GM21717 (cell line): ENCODE measurements at regions not wholly inside any gene's neighbourhood (a gene's known extent, or its start where the extent isn't known, plus 50 kb on each side); places are given as distances from the start of the nearest gene placed in this dataset.

Source experiments
- ATAC-seq: cut with Tn5 transposase; IDR thresholded peaks from one replicate; pipeline ENCODE4 v1.9.1; 2021; ENCODE audit warnings: mild to moderate bottlenecking, moderate library complexity; ENCODE audit not compliant: unreplicated experiment

DNA sequence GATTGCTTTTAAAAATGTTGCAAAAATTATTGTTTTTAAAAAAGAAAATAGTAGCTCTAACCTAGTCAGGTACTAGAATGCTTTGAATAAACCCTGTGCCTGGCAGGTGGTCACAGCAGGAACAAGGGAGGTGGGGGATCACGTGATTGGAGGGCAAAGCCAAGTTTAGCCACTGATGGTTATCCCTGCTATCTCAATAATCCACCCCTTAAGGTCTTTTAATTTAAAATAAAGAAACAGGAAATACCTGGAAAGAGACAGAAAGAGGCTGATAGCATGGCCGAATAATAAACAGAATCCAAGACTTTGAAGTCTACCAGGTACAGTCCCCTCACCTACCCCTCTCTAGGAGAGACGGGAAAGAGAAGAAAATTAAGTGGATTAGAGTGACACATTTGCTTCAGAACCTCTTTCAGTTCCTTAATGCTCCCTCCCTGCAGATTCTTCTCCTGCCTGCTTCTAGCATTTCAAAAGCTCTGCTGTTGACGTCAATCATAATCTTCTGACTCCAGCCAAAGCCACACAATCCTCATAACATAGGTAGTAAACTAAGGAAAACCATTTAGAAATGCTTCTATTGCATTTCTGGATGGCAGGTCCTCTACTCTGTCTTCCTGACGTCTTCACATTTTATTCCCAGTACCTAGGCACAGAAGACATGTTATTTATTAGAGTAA lies 303.4 kb upstream of the MME start:
- ATAC-seq, result no peak

DNA sequence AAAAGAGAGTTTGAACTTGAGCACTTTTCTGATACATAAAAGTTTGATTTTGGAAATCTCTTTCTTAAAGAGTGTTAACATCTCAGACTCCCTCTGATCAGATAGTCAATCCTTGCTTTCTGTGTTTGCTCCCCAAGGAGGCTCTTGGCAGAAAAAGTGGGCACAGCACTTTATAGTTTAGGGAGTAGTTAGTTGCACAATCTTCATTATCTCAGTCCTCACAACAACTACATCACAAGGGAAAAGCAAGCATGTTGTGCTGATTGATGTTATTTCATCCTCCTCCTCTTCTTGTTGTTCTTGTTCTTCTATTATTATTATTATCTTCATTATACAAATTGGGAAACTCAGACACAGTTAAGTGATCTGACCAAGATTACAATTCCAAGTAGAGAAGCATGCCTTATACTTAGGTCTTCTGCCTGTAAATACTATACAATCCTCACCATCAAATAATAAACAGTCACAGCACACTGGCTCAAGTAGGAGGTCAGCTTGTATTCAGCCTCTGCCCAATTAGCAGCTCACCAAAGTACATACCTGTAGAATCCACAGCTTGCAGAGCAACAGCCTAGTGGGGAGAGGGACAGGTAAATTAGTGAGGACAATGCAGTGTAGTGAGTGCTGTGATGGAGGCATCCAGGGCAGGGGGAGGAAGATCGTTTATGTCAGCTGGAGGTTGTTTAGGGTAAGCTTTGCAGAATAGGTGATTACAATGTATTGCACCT lies 304.1 kb upstream of the MME start:
- no peak for ATAC-seq

DNA sequence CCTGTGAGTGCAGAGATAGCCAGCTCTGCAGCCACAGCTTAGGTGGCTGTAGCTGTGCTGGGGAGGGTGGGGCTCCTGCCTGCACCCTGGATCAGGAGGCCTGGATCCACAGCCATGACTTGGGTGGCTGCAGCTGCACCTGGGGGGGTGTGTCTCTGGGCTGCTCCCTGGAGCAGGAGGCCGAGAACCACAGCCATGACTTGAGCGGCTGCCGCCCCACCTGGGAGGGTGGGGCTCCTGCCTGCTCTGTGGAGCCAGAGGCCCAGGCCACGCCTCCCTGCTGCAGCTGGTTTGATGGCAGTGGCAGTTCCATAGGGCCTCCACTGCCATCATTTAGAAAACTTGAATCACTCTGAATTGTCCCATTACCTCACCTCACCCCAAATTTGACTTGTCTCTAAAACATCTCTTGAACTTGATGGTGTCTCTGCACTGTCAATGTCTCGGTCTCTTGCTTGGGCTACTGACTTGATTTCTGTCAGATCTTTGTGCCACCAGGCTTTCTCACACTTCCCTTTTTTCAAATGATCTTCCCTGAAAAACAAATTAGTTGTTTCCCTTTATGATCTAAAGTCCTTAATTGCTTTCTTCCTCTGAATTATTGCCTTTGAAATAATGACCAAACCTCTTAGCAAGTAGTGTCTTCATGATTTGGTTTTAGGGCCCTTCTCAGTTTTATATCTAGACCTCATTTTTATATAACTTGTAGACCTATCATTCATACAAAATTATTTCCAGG lies 313.2 kb upstream of the MME start:
- ATAC-seq, result no peak

DNA sequence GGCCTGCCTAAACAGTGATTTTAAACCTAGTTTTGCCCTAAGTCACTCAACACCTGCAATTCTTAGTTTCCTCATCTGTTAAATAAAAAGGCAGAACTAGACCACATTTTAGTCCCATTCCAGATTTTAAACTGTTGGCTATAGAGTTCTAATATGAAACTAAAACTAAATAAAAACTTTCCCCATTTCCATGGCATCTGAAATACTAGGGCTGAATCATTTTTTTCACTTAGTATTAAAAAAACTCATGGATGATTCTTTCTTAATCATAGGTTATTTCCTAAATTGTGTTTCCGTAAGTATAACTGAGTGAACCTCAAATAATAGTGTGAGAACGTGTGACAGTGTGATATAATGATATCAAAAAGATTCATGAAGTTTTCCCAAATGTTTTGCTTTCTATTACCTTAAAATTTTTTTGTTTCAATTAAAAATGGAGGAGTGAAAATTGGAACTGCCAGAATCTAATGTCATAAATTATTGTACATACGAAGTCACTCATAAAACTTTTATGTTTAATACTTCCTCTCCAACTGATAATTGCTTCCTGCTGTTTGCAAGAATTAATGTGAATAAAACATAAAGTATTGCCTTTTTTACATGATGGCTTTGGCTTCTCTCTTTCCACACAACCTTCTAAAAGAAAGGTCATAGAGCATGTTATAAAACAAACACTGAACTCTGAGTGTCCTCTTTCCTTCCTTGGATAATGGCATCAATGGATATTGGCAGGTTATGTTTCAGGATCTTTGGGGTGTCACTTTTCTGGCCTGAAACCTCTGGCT lies 315.1 kb upstream of the MME start:
- ATAC-seq, result no peak

DNA sequence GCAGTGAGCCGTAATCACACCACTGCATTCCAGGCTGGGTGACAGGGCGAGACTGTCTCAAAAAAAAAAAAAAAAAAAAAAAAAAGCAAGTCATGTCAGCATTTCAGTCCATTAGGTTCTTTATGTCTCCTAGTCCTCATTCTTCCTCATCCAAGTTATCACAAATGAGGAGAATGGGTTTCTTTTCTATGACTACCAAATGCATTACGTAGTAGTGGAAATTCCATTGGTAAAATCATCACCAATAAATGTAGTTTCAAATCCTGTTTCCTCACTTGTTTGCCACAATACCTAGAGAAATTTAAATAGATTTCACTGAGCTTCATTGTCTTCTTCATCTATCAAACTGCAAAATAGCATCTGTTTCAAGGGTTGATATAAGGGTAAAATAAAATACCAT lies 317.6 kb upstream of the MME start:
- no peak for ATAC-seq

DNA sequence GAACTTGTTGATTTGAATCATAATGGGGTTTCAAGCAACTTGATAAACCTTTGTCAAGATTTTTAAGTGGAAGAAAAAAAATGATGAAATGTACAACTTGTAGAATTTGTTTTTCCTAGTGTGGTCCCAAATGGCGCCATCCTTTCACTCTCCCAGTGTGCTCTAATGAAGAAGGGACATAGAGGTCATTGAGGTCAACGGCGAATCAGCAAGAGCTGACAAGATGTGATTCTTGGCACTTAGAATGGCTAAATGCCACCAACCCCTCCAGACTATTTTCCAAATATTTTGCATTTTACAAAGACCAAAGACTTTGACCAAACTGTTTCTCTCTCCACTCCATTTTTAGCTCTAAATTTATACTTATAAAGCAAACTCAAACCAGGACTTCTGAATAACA lies 320.2 kb upstream of the MME start:
- no peak for ATAC-seq

DNA sequence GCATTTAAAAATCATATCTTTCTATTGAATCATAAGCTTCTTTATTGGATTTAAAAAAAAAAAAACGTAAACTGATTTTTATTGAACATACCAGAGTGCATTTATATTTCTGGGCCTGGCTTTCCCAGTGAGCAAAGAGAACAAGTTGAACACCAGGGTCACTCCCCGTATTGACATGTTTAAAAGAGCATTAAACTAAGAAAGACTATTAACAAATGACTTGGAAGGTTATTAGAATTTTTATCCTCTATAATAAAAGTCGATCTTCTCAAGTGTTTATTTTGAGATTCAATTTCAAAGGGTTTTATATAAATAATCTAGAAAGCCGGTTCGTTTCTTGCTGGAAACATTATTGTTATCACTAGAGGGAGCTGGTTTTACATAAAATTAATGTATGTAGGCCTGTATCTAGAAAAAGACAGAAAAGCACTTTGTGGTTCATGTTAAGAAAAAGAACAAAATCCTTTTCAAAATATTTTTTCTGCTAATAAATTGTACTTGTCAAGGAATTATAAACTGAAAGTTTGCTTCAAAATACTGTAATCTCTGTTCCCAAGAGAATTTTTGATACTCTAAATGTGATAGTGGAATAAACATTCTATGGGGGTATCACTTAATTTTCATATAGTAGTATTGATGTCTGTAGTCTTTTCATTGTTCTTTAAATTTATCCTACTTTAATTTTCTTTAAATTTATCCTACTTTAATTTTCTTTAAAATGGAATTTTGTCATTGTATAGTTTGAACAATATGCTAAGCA lies 321.8 kb upstream of the MME start:
- ATAC-seq, result no peak

DNA sequence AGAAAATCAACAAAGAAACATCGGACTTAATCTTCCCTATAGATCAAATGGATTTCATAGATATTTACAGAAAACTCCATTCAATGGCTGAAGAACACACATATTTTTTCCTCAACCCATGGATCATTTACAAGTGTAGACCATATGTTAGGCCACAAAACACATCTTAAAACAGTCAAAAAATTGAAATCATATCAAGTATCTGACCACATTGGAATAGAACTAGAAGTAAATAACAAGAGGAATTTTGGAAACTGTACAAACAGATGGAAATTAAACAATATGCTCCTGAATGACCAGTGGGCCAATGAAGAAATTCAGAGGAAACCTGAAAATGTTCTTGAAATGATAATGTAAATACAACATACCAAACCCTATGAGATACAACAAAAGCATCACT lies 323.1 kb upstream of the GPR149 start:
- no peak for ATAC-seq

DNA sequence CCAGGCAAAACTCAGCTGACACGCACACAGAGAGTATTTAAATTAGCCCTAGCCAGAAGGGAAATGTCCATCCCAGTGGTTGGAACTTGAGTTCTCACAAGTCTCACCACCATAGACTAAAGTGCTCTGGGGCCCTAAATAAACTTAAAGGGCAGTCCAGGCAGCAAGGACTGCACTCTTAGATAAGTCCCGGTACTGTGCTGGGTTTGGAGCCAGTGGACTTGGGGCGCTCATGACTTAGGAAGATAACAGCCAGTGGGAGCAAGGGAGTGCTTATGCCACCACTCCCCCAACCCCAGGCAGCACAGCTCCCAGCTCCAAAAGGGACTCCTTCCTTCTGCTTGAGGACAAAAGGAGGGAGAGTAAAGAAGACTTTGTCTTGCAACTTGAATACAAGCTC lies 319.5 kb upstream of the GPR149 start:
- no peak for ATAC-seq

DNA sequence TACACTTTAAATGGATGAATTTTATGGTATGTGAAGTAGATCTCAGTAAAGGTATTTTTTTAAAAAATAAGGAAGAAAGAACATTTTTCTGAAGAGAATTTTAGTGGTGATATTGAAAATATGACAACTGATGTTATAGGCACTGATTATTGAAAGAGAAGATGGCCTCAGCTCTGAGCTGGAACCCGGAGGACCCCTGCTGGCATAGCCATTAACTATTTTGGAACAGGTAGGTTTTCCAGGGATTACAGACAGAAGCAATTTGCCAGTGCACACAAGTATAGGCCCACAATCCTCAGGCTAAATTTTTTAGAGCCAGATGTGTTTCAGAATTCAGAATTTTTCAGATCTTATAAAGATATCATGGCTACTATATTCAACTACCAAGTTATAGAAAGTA lies 315.9 kb upstream of the GPR149 start:
- ATAC-seq, result no peak

DNA sequence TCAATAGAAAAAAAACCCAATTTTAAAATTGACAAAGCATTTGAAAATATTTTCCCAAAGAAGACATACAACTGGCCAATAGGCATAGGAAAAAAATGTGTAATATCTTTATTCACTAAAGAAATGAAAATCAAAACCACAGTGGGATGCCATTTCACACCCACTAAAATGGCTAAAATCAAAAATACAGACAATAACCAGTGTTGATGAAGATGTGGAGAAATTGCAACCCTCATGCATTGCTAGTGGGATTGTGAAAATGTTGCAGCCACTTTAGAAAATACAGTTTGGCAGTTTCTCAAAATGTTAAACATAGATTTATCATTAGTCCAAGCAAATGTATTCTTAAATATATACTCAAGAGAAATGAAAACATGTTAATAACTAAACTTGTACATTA lies 315.1 kb upstream of the GPR149 start:
- ATAC-seq, result no peak

DNA sequence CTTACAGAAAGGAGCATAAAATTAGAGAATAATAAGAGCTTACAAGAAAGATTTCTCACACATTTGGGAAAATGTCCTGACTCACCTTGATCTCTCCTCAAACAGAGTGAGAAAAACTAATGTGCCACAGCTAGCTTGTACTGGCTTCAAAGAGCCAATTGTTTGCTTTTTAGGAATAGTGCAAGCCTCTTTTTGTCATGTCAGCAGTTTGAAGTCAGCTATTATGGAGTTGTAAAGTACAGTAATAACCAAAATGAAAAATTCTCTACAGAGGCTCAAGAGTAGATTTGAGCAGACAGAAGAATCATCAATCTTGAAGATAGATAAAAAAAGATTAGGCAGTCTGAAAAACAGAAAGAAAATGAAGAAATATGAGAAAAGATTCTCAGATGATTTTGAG lies 313.4 kb upstream of the GPR149 start:
- ATAC-seq, result no peak

DNA sequence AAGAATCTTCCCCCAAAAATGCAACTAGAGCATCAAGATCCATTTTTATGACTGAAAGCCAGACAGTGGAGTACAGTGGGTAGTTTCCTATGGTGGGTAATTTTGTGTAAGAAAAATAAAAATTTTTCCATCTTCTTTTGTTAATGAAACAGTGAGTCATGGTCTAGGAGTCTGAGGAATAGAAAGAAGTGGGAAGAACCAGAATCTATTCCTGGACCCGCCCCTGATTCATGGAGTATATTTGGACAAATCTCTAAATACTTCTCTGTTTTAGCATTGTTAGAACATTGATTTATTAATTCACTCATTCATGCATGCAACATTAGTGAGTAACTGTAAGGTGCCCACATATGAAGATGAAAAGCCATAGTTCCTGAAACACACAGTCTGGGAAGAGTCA lies 304.5 kb upstream of the GPR149 start:
- no peak for ATAC-seq

DNA sequence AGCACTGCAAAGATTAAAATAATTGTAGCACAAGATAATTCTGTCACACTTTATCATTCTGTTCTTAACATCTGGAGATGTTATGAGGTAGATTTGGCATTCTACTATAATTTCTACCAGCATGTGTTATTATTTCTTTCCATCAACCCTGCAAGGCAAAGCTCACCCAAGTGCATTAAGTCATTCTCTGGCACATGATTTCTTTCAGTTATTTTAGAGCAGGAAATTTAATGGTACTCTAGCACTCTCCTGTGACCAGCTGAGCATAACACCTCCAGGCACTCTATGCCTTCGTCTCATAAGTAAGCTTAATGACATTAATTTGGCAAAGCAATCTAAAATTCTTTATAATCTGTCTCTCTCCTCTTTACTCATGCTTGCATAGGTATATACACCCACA lies 300.2 kb upstream of the GPR149 start:
- no peak for ATAC-seq

DNA sequence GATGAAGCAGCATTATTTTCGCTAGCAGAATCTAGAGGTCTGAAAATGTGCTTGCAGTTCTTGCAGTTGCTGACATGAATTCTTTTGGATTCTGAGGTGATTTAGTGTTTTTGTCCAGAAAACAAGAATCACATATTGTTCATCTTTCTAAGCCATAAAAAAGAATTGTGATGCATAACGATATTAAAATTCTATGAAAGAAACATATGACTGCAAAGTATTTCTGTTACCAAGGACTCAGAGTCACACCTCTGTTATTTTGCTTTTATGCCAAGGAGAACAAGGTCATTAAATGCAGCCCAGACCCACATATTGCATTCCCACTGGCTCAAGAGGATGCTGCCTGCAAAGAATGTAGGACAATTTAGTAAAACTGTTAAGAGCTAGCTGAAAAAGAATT lies 299.8 kb upstream of the GPR149 start:
- no peak for ATAC-seq

DNA sequence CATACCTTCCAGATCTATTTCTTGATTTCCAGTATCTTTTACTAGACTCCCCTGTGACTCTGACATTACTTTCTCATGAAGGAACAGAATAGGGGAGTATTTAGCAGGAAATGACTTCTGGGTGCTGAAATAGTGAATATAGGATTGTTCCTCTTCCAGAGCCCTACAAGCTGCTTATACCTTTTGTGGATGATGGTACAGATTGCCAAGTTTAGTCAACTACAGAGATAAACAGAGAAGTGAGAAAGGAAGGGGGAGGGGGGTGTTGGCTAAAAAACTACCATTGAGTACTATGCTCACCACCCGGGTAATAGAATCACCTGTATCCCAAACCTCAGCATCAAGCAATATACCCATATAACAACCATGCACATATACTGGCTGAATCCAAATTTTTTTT lies 298.3 kb upstream of the GPR149 start:
- ATAC-seq, result no peak

DNA sequence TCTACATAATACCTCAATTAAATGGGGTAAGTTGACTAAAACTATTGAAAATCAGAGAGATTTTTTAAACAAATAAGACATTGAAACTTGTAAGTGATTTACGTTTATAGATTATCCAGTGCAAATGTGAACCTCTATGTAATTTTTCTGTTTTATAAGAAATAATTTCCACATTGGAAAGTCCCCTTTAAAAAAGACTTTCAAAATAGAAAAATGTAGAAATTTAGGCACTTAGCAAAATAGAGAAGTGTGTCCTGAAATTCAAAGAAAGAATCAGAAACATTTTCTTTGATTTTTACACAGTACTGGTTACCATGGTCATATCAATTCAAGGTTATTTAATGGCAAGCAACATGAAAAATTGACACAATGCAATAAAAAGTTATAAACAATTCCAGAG lies 290.9 kb upstream of the GPR149 start:
- ATAC-seq, result no peak

DNA sequence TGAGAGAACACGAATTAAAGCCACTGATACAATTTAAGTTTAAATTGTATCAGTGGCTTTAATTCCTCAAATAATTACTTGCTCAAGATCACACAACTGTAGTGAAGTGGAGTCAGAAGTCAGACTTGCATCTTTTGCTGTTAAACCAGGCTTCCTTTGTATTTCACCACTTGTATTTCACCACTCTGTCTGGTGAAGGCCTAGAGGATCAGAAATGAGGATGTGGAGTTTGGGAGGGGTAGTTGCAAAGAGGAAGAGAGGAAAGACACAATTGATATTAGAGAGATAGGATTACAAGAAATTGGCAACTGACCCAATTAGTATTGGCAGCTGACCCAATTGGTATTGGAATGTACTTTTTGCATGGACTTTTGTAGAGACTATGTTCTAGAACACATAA lies 288.1 kb upstream of the GPR149 start:
- no peak for ATAC-seq

DNA sequence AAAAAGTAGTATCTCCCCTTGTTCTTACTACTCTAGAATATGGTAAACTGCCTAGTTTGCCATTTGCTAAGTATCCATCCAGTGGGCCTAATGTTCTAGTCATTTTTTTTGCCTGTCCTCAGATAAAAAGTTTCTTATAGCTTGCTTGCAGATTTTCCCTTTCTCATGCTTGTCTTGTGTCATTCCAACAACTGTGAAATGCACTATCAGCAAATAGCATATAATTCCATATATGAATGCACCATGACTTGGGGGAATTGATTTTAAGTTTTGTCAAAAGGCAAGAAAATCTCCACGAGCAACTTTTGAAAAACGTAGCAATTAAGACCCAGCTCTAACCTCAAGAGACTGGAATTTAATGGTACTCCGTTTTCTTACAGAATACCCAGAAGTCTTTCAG lies 286.2 kb upstream of the GPR149 start:
- no peak for ATAC-seq

DNA sequence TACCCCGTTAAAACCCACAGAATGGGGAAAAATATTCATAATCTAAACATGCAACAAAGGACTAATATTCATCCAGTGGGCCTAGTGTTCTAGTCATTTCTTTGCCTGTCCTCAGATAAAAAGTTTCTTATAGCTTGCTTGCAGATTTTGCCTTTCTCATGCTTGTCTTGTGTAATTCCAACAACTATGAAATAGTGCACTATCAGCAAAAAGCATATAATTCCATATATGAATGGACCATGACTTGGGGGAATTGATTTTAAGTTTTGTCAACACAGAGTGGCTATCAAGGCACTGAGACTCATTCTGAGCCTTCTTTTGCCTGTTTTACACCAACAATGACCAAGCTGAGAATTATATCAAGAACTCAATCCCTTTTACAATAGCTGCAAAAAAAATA lies 278.6 kb upstream of the GPR149 start:
- ATAC-seq, result no peak

DNA sequence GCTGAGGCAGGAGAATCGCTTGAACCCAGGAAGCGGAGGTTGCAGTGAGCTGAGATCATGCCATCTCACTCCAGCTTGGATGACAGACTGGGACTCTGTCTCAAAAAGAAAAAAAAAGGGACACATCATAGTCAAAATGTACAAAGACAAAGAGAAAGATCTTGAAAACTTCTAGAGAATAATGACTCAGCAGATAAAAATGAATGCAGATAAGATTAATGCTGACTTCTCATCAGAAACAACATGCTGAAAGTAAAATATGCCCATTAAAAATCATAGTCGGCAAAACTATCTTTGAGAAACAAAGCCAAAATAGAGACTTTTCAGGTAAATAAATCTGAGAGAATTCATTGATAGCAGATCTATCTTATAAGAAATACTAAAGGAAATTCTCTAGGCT lies 271.1 kb upstream of the GPR149 start:
- no peak for ATAC-seq
